Activated T-cell treated with anti-CD3 and anti-CD28 coated beads, Interleukin-2, amount 50 U/mL, for 72 hours (primary cell): ENCODE measurements at regions not wholly inside any gene's neighbourhood (a gene's known extent, or its start where the extent isn't known, plus 50 kb on each side); places are given as distances from the start of the nearest gene placed in this dataset.

Experiments
- ATAC-seq, 2 donors: fragments of 150-1000 bp; cut with Tn5 transposase; replicated peaks in 1 of 2; 2 replicates each; pipeline ENCODE4 v1.10.0; 2021; ENCODE audit warnings: moderate library complexity in 2 of 2, mild to moderate bottlenecking in 1 of 2
- DNase-seq, 2 donors: peaks; one replicate each; pipeline ENCODE4 v3.0.0; 2021 to 2022; ENCODE audit warnings: mixed read lengths in 1 of 2
- H3K27ac Mint-ChIP-seq: one replicate; pipeline ENCODE4 v1.8.0; 2022; ENCODE audit warnings: mild to moderate bottlenecking, moderate library complexity, mixed read lengths
- H3K27me3 Mint-ChIP-seq: one replicate; pipeline ENCODE4 v1.8.0; 2022; ENCODE audit warnings: low read depth, mixed read lengths
- H3K36me3 Mint-ChIP-seq, 2 donors: one replicate each; pipeline ENCODE4 v1.8.0; 2022; ENCODE audit warnings: mixed read lengths in 2 of 2, mild to moderate bottlenecking in 1 of 2; ENCODE audit not compliant: insufficient read depth in 2 of 2
- H3K4me1 Mint-ChIP-seq: one replicate; pipeline ENCODE4 v1.8.0; 2022; ENCODE audit warnings: low read depth, mixed read lengths
- H3K4me3 Mint-ChIP-seq, 2 donors: one replicate each; pipeline ENCODE4 v1.8.0; 2022; ENCODE audit warnings: mild to moderate bottlenecking in 2 of 2, mixed read lengths in 2 of 2, moderate library complexity in 2 of 2
- H3K9me3 Mint-ChIP-seq, 2 donors: one replicate each; pipeline ENCODE4 v1.8.0; 2022; ENCODE audit warnings: mixed read lengths in 2 of 2

- Mint-ChIP-seq H3K9me3 (peaks cover 7 to 9% of the 10 kb centered on the region in 2 donors), H3K27me3 (no peaks in the 10 kb centered on the region), H3K27ac (no peak overlapping the region), H3K36me3 (peaks cover 0 to 1% of the 10 kb centered on the region in 2 donors), H3K4me3 (no peak overlapping the region), H3K4me1 (no peaks in the 10 kb centered on the region)
- DNase-seq (no peak), ATAC-seq (no peak)
Measured at GRCh38 chr20:17066902-17067301, 159.9 kb upstream of the PCSK2 start.

GRCh38 chr20:17068084-17068711 is 158.6 kb upstream of the PCSK2 start:
- DNase-seq (no peak), ATAC-seq (no peak)
- Mint-ChIP-seq H3K4me1 (no peaks in the 10 kb centered on the region), H3K36me3 (peaks cover 0 to 1% of the 10 kb centered on the region in 2 donors), H3K4me3 (no peak overlapping the region), H3K9me3 (peaks cover 6 to 10% of the 10 kb centered on the region in 2 donors), H3K27me3 (no peaks in the 10 kb centered on the region), H3K27ac (no peak overlapping the region)

GRCh38 chr20:17077030-17077429 is 149.8 kb upstream of the PCSK2 start:
- H3K27me3 Mint-ChIP-seq: no peaks in the 10 kb centered on the region
- no peaks in the 10 kb centered on the region for H3K4me1 Mint-ChIP-seq
- ATAC-seq: no peak
- H3K27ac Mint-ChIP-seq: no peak overlapping the region
- peaks cover 8 to 14% of the 10 kb centered on the region in 2 donors for H3K9me3 Mint-ChIP-seq
- no peak overlapping the region for H3K4me3 Mint-ChIP-seq
- no peak for DNase-seq
- peaks cover 0 to 3% of the 10 kb centered on the region in 2 donors for H3K36me3 Mint-ChIP-seq

GRCh38 chr20:17083738-17084137 is 143.1 kb upstream of the PCSK2 start:
- H3K27me3 Mint-ChIP-seq: no peaks in the 10 kb centered on the region

DNA sequence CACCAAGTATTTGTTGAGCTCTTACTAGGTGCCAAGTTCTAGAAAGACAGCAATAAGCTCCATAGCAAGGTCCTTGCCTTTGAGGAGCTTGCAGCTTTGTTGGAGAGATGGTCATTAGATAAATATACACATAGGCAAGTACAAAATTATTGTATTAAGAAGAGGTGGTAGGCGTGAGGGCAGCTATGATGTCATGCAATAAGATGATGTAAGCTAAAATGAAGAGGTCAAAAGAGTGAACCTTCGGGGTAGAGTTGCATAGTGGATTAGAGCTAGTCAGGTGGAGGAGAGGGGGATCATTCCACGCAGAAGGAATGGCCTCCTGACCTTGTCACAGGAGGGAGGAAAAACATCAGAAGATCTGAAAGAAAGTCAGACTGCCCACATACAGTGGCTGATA is 141.9 kb upstream of the PCSK2 start:
- no peak for ATAC-seq
- Mint-ChIP-seq H3K4me1 (no peaks in the 10 kb centered on the region), H3K27me3 (no peaks in the 10 kb centered on the region), H3K36me3 (no peaks in the 10 kb centered on the region), H3K9me3 (peaks cover 7 to 8% of the 10 kb centered on the region in 2 donors), H3K4me3 (no peak overlapping the region), H3K27ac (no peak overlapping the region)
- no peak for DNase-seq

More at GRCh38 chr20:17083738-17084137, 143.1 kb upstream of the PCSK2 start:
- ATAC-seq: no peak
- no peak overlapping the region for H3K4me3 Mint-ChIP-seq
- H3K36me3 Mint-ChIP-seq: no peaks in the 10 kb centered on the region
- peaks cover 7 to 8% of the 10 kb centered on the region in 2 donors for H3K9me3 Mint-ChIP-seq
- DNase-seq: no peak
- no peak overlapping the region for H3K27ac Mint-ChIP-seq
- no peaks in the 10 kb centered on the region for H3K4me1 Mint-ChIP-seq

DNA sequence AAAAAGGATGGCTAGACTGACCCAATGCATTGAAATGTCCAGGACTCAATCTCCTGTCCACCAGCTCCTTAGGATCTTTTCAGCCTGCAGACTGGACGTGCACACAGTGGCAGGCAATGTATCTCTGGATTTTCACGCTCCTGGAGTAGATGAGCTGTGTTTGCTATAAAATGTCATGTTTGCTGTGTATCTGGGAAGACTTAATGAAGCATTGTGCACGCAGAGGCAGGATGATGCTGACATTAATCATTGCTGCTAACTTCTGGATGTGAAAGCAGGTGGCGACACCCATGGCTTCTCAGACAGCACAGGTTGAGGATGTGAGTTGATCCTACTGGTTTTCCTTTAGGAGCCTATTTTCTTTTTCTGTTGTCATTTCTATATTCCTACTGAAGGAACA is 133.1 kb upstream of the PCSK2 start:
- H3K36me3 Mint-ChIP-seq: no peaks in the 10 kb centered on the region
- no peaks in the 10 kb centered on the region for H3K27me3 Mint-ChIP-seq
- ATAC-seq (no peak), DNase-seq (no peak)
- H3K27ac Mint-ChIP-seq: no peak overlapping the region
- no peak overlapping the region for H3K4me3 Mint-ChIP-seq
- H3K4me1 Mint-ChIP-seq: no peaks in the 10 kb centered on the region
- peaks cover 4 to 5% of the 10 kb centered on the region in 2 donors for H3K9me3 Mint-ChIP-seq

DNA sequence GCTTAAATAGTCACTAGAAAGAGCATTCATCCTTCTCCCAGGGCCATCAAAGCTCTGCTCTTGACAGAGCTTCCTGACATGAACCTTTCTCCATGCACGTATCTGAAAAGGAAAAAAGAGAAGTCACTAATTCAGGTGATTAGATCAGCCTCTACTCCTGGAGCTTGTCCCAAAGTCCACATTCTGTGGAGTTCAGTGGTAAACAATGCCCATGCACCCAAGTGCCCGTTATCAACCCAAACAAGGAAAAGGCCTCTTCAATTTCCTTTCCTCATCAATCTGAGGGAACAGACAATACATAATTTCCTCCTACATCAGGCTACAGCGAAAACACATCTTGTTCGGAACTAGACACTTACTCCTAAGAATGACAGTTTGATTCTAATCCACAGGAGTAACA is 129.2 kb upstream of the PCSK2 start:
- DNase-seq: no peak
- no peaks in the 10 kb centered on the region for H3K27me3 Mint-ChIP-seq
- no peak overlapping the region for H3K4me3 Mint-ChIP-seq
- H3K36me3 Mint-ChIP-seq: no peaks in the 10 kb centered on the region
- peaks cover 2 to 5% of the 10 kb centered on the region in 2 donors for H3K9me3 Mint-ChIP-seq
- H3K4me1 Mint-ChIP-seq: no peaks in the 10 kb centered on the region
- no peak overlapping the region for H3K27ac Mint-ChIP-seq
- ATAC-seq: no peak

DNA sequence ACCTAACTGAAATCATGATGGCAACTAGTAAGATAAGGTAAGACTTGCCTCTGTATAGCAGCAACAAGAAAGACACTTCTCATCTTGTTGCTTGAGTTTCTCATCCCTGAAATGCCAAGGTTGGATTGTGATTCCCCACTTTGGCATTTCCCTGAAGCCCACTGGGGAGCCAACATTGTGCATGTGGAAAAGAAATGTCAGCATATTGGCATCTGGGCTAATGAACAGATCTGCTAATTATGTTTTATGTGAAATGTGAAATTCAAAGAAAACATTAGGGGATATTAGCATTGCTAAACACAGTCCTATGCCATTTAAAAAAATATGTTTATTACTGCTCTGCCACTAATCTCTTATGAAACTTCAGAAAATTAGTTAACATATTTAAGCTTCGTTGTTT is 126.3 kb upstream of the PCSK2 start:
- no peak for ATAC-seq
- Mint-ChIP-seq H3K27ac (no peak overlapping the region), H3K4me3 (no peak overlapping the region), H3K4me1 (no peaks in the 10 kb centered on the region), H3K9me3 (peaks cover 2 to 5% of the 10 kb centered on the region in 2 donors), H3K27me3 (no peaks in the 10 kb centered on the region), H3K36me3 (no peaks in the 10 kb centered on the region)
- DNase-seq: no peak

GRCh38 chr20:17107127-17107526 is 119.7 kb upstream of the PCSK2 start:
- ATAC-seq (no peak), DNase-seq (no peak)
- Mint-ChIP-seq H3K27ac (no peak overlapping the region), H3K9me3 (no peaks in the 10 kb centered on the region), H3K36me3 (peaks cover 0 to 1% of the 10 kb centered on the region in 2 donors), H3K27me3 (no peaks in the 10 kb centered on the region), H3K4me3 (no peak overlapping the region), H3K4me1 (no peaks in the 10 kb centered on the region)

DNA sequence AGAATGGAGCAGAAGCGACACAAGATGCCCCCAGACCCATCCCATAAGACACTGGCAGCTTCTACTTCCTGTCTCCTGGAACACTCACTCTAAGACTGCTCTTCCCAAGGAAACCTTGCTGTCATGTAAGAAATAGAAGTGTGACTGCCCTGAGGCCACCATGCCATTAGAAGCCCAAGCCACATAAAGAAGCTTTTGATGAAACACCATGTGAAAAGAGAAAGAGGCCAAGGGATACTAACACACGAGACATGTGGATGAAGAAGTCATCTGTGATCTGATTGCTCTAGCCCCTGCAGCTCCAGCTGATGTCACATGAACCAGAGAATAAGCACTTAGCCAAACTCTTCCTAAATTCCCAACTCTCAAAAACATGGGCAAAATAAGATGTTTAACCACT is 117.9 kb upstream of the PCSK2 start:
- Mint-ChIP-seq H3K27ac (no peak overlapping the region), H3K36me3 (peaks cover 0 to 1% of the 10 kb centered on the region in 2 donors), H3K27me3 (no peaks in the 10 kb centered on the region), H3K4me1 (no peaks in the 10 kb centered on the region), H3K9me3 (no peaks in the 10 kb centered on the region), H3K4me3 (no peak overlapping the region)
- DNase-seq: no peak
- no peak for ATAC-seq

GRCh38 chr20:17109307-17109706 is 117.5 kb upstream of the PCSK2 start:
- Mint-ChIP-seq H3K4me1 (no peaks in the 10 kb centered on the region), H3K4me3 (no peak overlapping the region), H3K36me3 (peaks cover 0 to 1% of the 10 kb centered on the region in 2 donors), H3K27me3 (no peaks in the 10 kb centered on the region), H3K9me3 (no peaks in the 10 kb centered on the region), H3K27ac (no peak overlapping the region)
- no peak for ATAC-seq
- DNase-seq: no peak

DNA sequence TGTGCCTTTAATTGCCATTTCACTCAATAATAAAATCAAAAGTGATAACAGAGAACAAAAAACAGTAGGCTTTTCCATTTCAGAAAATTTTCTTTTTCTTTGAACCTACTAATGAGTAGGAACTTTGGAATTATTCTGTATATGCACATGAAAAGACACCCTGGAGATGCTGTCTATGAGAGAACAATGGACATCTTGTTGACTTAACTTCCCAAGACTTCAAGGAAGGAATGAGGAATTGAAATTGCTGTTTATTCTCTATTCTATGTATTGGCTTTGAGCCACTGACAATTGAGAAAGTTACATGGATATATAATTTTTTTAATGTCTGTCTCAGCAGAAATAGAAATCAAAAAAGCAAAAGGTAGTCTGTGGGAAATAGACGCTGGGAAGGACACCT is 98.6 kb upstream of the PCSK2 start:
- Mint-ChIP-seq H3K36me3 (peaks cover 0 to 1% of the 10 kb centered on the region in 2 donors), H3K4me3 (no peak overlapping the region), H3K4me1 (no peaks in the 10 kb centered on the region), H3K9me3 (peaks cover 3% of the 10 kb centered on the region in 2 donors), H3K27ac (no peak overlapping the region), H3K27me3 (no peaks in the 10 kb centered on the region)
- ATAC-seq (no peak), DNase-seq (no peak)

DNA sequence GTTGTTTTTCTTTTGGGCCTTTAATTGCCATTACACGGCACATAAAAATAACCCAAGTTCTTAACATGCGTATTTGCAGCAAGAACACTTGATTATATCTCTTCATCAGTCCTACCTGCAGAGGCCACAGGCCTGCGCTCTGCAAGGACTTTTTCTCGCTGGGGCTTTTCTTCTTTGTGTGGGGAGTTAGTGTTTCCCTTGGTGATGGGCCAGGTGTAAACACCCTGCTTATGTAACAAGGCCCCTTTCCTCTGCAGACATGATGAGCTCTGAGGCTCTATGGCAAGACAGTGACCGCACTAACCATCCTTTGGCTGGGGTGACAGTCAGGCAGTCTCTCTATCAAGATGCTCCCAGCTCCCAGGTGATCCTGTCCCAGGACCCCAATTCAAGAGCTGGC is 97.8 kb upstream of the PCSK2 start:
- no peak for DNase-seq
- Mint-ChIP-seq H3K36me3 (peaks cover 0 to 1% of the 10 kb centered on the region in 2 donors), H3K4me1 (no peaks in the 10 kb centered on the region), H3K27me3 (no peaks in the 10 kb centered on the region), H3K4me3 (no peak overlapping the region), H3K27ac (no peak overlapping the region), H3K9me3 (peaks cover 3% of the 10 kb centered on the region in 2 donors)
- ATAC-seq: no peak

DNA sequence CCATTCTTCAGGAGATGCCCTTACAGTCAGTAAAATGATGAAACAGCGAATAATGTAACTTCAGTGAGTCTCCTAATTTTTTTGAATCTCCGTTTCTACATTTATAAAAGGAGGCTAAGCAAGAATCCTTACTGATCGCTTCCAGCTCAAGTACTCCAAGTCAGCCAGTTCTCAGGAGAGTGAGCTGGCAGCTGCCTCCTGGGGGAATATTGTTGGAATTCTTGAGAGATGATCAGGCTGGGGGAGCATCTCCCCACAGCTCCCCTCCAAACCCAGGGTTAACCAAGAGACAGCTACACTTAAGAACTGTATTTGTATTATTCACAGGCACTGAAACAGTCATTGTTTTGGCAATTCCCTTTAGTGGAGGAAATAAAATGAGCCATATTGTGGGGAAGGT is 89.1 kb upstream of the PCSK2 start:
- ATAC-seq (no peak), DNase-seq (no peak)
- Mint-ChIP-seq H3K4me1 (no peaks in the 10 kb centered on the region), H3K9me3 (peaks cover 0 to 3% of the 10 kb centered on the region in 2 donors), H3K4me3 (no peak overlapping the region), H3K27ac (no peak overlapping the region), H3K36me3 (no peaks in the 10 kb centered on the region), H3K27me3 (no peaks in the 10 kb centered on the region)
